SK-N-SH (cell line): ENCODE measurements at regions not wholly inside any gene's neighbourhood (a gene's known extent, or its start where the extent isn't known, plus 50 kb on each side); places are given as distances from the start of the nearest gene placed in this dataset.
A peak's percentile ranks its signal among the peaks of the same experiment; 100 is the strongest.

Experiments
- CHD2 ChIP-seq: fragments of 150-350 bp; IDR thresholded peaks from 2 replicates; pipeline ENCODE4 v1.6.1; 2018; ENCODE audit warnings: low read length; ENCODE audit not compliant: partially characterized antibody
- EZH2phosphoT487 ChIP-seq: fragments of 200-600 bp; sonication (generic); IDR thresholded peaks from 2 replicates; pipeline ENCODE4 v1.6.1; 2017; ENCODE audit warnings: low read depth, mixed run types, mild to moderate bottlenecking, antibody characterized with exemption, moderate library complexity, borderline replicate concordance
- FOXJ3 ChIP-seq: sonication (generic); formaldehyde crosslinking; IDR thresholded peaks from 2 replicates; pipeline ENCODE4 v1.5.1; 2020; ENCODE audit warnings: mild to moderate bottlenecking, missing genetic modification reagents
- GABPA ChIP-seq: IDR thresholded peaks from 2 replicates; pipeline ENCODE4 v1.4.0; 2012; ENCODE audit warnings: low read depth, mild to moderate bottlenecking
- IRF3 ChIP-seq: fragments of 150-350 bp; IDR thresholded peaks from 2 replicates; pipeline ENCODE4 v1.6.1; 2016; ENCODE audit warnings: mild to moderate bottlenecking, low read depth, low read length
- JUND ChIP-seq: IDR thresholded peaks from 2 replicates; pipeline ENCODE4 v1.4.0; 2012
- MAX ChIP-seq: IDR thresholded peaks from 2 replicates; pipeline ENCODE4 v1.4.0; 2012; ENCODE audit warnings: low read depth
- MEF2A ChIP-seq: IDR thresholded peaks from 2 replicates; pipeline ENCODE4 v1.4.0; 2012; ENCODE audit warnings: low read depth, borderline replicate concordance
- NFIC ChIP-seq: IDR thresholded peaks from 2 replicates; pipeline ENCODE4 v1.4.0; 2012; ENCODE audit warnings: borderline replicate concordance
- RAD21 ChIP-seq: IDR thresholded peaks from 2 replicates; pipeline ENCODE4 v1.6.1; 2012; ENCODE audit warnings: mild to moderate bottlenecking, low read length
- REST ChIP-seq: IDR thresholded peaks from 2 replicates; pipeline ENCODE4 v1.6.1; 2012; ENCODE audit warnings: mild to moderate bottlenecking, low read depth, low read length, moderate library complexity
- RXRA ChIP-seq: IDR thresholded peaks from 2 replicates; pipeline ENCODE4 v1.4.0; 2012; ENCODE audit warnings: low read depth, mild to moderate bottlenecking, borderline replicate concordance
- SMC3 ChIP-seq: IDR thresholded peaks from 2 replicates; pipeline ENCODE4 v1.6.1; 2012; ENCODE audit warnings: low read depth, low read length, improper control_type of control experiment
- TCF12 ChIP-seq: IDR thresholded peaks from 2 replicates; pipeline ENCODE4 v1.4.0; 2012
- TEAD4 ChIP-seq: IDR thresholded peaks from 2 replicates; pipeline ENCODE4 v1.4.0; 2012; ENCODE audit warnings: mild to moderate bottlenecking, borderline replicate concordance; ENCODE audit not compliant: insufficient read depth
- USF2 ChIP-seq: fragments of 150-350 bp; IDR thresholded peaks from 2 replicates; pipeline ENCODE4 v1.6.1; 2017; ENCODE audit warnings: antibody characterized with exemption, low read length, low read depth, borderline replicate concordance
- TF ChIP-seq, protein P1 (sequence below): fragments of 200-600 bp; sonication (generic); IDR thresholded peaks from 2 replicates; pipeline ENCODE4 v1.6.1; 2017; ENCODE audit warnings: antibody characterized with exemption, mild to moderate bottlenecking, moderate library complexity
- TF ChIP-seq, protein P2 (sequence below): IDR thresholded peaks from 2 replicates; pipeline ENCODE4 v1.4.0; 2012; ENCODE audit warnings: low read depth, borderline replicate concordance

DNA sequence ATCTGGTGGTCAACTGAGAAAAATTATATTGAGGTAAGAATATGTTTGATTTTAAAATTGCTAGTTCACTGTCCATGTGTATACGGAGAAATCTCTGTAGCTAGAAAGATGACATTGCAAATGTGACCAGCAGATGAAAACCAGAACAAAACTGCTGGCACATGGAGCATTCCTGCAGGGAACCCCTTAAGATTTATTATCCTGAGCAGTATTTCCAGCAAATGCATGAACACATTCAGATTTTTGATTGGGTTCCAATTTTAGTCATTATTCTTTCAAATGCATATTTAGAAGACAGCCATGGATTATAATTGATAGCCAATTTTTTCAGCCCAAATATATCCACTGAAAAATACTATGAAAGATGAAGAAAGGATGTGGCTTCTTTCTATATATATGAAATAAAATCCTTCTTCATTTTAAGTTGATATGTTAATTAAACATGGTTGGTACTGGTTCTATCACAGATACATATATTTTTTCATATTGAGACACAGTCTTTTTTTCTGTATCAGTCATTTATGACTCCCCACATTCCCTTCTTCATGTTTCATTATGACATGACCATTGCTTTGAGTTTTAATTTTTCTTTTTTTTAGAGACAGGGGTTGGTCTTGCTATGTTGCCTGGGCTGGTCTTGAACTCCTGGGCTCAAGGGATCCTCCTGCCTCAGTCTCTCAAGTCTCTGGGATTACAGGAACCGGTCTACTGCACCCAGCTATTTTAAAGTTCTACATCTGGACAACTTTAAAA lies 376.5 kb downstream of the KLF12 start (continued):
- no peak for TF ChIP-seq REST
- no peak for TF ChIP-seq RXRA
- TF ChIP-seq NFIC, result peak; percentile 54; the same call in 1 of the 2 replicates
- TF ChIP-seq RAD21, result no peak
- TF ChIP-seq CHD2, result peak; percentile 44
- no peak for TF ChIP-seq IRF3
- TF ChIP-seq USF2, result no peak
- no peak for TF ChIP-seq SMC3
- TF ChIP-seq TCF12, result peak; percentile 94
- peak; percentile 61; the same call in 1 of the 2 replicates for TF ChIP-seq TEAD4
- no peak for TF ChIP-seq MEF2A
- TF ChIP-seq MAX, result peak; percentile 33; the same call in 1 of the 2 replicates
- TF ChIP-seq, protein P1, sequence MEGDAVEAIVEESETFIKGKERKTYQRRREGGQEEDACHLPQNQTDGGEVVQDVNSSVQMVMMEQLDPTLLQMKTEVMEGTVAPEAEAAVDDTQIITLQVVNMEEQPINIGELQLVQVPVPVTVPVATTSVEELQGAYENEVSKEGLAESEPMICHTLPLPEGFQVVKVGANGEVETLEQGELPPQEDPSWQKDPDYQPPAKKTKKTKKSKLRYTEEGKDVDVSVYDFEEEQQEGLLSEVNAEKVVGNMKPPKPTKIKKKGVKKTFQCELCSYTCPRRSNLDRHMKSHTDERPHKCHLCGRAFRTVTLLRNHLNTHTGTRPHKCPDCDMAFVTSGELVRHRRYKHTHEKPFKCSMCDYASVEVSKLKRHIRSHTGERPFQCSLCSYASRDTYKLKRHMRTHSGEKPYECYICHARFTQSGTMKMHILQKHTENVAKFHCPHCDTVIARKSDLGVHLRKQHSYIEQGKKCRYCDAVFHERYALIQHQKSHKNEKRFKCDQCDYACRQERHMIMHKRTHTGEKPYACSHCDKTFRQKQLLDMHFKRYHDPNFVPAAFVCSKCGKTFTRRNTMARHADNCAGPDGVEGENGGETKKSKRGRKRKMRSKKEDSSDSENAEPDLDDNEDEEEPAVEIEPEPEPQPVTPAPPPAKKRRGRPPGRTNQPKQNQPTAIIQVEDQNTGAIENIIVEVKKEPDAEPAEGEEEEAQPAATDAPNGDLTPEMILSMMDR, result no peak
- TF ChIP-seq EZH2phosphoT487, result no peak
- TF ChIP-seq JUND, result peak; percentile 60; the same call in 1 of the 2 replicates
- TF ChIP-seq, protein P2, sequence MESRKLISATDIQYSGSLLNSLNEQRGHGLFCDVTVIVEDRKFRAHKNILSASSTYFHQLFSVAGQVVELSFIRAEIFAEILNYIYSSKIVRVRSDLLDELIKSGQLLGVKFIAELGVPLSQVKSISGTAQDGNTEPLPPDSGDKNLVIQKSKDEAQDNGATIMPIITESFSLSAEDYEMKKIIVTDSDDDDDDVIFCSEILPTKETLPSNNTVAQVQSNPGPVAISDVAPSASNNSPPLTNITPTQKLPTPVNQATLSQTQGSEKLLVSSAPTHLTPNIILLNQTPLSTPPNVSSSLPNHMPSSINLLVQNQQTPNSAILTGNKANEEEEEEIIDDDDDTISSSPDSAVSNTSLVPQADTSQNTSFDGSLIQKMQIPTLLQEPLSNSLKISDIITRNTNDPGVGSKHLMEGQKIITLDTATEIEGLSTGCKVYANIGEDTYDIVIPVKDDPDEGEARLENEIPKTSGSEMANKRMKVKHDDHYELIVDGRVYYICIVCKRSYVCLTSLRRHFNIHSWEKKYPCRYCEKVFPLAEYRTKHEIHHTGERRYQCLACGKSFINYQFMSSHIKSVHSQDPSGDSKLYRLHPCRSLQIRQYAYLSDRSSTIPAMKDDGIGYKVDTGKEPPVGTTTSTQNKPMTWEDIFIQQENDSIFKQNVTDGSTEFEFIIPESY, result no peak
- no peak for TF ChIP-seq GABPA
- no peak for TF ChIP-seq FOXJ3 (CRISPR knock-in tag)
